ENCODE measurements at regions not wholly inside any gene's neighbourhood (a gene's known extent, or its start where the extent isn't known, plus 50 kb on each side); places are given as distances from the start of the nearest gene placed in this dataset.

GRCh38 chr22:49328630-49329405 lies 498.9 kb downstream of the BRD1 start (continued):
- TF ChIP-seq, protein P1, sequence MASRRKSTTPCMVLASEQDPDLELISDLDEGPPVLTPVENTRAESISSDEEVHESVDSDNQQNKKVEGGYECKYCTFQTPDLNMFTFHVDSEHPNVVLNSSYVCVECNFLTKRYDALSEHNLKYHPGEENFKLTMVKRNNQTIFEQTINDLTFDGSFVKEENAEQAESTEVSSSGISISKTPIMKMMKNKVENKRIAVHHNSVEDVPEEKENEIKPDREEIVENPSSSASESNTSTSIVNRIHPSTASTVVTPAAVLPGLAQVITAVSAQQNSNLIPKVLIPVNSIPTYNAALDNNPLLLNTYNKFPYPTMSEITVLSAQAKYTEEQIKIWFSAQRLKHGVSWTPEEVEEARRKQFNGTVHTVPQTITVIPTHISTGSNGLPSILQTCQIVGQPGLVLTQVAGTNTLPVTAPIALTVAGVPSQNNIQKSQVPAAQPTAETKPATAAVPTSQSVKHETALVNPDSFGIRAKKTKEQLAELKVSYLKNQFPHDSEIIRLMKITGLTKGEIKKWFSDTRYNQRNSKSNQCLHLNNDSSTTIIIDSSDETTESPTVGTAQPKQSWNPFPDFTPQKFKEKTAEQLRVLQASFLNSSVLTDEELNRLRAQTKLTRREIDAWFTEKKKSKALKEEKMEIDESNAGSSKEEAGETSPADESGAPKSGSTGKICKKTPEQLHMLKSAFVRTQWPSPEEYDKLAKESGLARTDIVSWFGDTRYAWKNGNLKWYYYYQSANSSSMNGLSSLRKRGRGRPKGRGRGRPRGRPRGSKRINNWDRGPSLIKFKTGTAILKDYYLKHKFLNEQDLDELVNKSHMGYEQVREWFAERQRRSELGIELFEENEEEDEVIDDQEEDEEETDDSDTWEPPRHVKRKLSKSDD (CRISPR knock-in tag; IDR thresholded peaks at IDR 0.05; ENCODE audit: low read depth): no peak
- TF ChIP-seq ZNF263 (CRISPR knock-in tag; IDR thresholded peaks at IDR 0.05) (no peak), ZNF101 (CRISPR knock-in tag; IDR thresholded peaks at IDR 0.05; ENCODE audit: borderline replicate concordance, low read depth) (no peak), ATF5 (CRISPR knock-in tag; IDR thresholded peaks at IDR 0.05; ENCODE audit: low read depth) (no peak), CSRNP1 (CRISPR knock-in tag; IDR thresholded peaks at IDR 0.05) (no peak), ZNF501 (CRISPR knock-in tag; IDR thresholded peaks at IDR 0.05) (no peak), ZFY (CRISPR knock-in tag; IDR thresholded peaks at IDR 0.05) (no peak), KLF9 (CRISPR knock-in tag; IDR thresholded peaks at IDR 0.05; ENCODE audit: low read depth) (no peak), NCOR1 (IDR thresholded peaks at IDR 0.05; ENCODE audit: borderline replicate concordance, low read length) (no peak), CCAR2 (optimal IDR thresholded peaks at IDR 0.05; ENCODE audit: low read depth, low read length) (no peak), IRX3 (CRISPR knock-in tag; IDR thresholded peaks at IDR 0.05; ENCODE audit: borderline replicate concordance, low read depth) (no peak), RORA (CRISPR knock-in tag; IDR thresholded peaks at IDR 0.05) (no peak), ZNF496 (CRISPR knock-in tag; IDR thresholded peaks at IDR 0.05; ENCODE audit: insufficient replicate concordance) (no peak), EED (CRISPR knock-in tag; IDR thresholded peaks at IDR 0.05) (no peak), ZNF225 (CRISPR knock-in tag; IDR thresholded peaks at IDR 0.05) (no peak), JARID2 (CRISPR knock-in tag; IDR thresholded peaks at IDR 0.05; ENCODE audit: insufficient replicate concordance) (no peak)

Measured in HepG2 (cell line).